ENCODE measurements at regions not wholly inside any gene's neighbourhood (a gene's known extent, or its start where the extent isn't known, plus 50 kb on each side); places are given as distances from the start of the nearest gene placed in this dataset.

- DNase-seq (ENCODE audit: low spot score) = no peak
- no peak for TF ChIP-seq CTCF (IDR thresholded peaks at IDR 0.05; ENCODE audit: extremely low read depth, missing control alignments)
Measured at GRCh38 chrX:3231766-3232165, 114.7 kb downstream of the MXRA5 start.

GRCh38 chrX:3230496-3230895, 116.0 kb downstream of the MXRA5 start:
- no peak for TF ChIP-seq CTCF (IDR thresholded peaks at IDR 0.05; ENCODE audit: extremely low read depth, missing control alignments)
- no peak for DNase-seq (ENCODE audit: low spot score)

GRCh38 chrX:3227526-3227925, 118.9 kb downstream of the MXRA5 start:
- no peak for DNase-seq (ENCODE audit: low spot score)
- TF ChIP-seq CTCF (IDR thresholded peaks at IDR 0.05; ENCODE audit: extremely low read depth, missing control alignments) = no peak

DNA sequence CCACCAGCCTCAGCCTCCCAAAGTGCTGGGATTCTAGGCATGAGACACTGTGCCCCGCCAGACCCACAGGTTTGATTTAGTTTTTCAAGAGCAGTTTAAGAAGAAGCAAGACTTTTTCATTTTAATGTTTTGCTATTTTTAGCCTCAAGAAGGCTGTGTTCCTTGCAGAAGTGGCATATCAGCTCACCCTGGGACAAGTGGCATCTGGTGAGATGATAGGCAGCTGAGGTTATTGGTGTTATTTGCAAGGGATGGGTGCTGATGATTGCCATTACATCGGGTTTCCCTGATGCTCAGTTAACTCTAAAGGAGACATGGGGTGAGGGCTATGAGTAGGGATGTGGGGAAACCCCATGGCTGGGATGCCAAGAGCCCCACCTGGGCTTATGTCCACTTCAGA, 120.4 kb downstream of the MXRA5 start:
- DNase-seq (ENCODE audit: low spot score) = no peak
- TF ChIP-seq CTCF (IDR thresholded peaks at IDR 0.05; ENCODE audit: extremely low read depth, missing control alignments) = no peak

DNA sequence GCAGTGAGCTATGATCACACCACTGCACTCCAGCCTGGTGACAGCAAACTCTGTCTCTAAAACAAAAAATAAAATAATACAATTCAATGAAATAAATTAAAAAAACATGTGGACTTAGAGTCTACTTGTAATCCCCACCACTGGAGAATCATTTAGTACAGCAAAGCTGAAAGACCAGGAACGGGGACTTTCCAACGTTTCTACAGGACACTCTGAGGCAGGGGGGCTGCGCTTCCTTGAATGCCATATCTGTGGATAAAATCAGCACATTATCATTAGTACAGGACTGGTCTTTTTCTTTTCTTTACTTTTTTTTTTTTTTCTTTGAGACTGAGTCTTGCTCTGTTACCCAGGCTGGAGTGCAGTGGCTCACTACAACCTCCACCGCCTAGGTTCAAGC, 124.8 kb downstream of the MXRA5 start:
- no peak for TF ChIP-seq CTCF (IDR thresholded peaks at IDR 0.05; ENCODE audit: extremely low read depth, missing control alignments)
- no peak for DNase-seq (ENCODE audit: low spot score)

DNA sequence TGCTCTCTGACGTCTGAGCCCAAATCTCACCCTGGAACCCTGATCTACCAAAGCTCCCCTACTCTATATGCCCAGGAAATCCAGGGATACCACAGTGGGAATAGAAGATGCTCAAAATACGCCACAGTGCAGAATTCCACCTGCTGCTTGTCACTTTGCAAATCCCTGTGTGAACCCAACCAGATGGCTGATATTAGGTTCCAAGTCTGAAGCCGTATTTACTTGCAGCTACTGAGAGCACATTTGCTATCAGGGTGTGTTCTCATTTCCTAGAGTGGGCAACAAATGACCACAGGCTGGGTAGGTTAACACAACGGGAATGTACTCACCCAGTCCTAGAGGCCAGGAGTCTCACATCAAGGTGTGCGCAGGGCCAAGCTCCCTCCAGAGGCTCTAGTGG, 126.8 kb downstream of the MXRA5 start:
- no peak for TF ChIP-seq CTCF (IDR thresholded peaks at IDR 0.05; ENCODE audit: extremely low read depth, missing control alignments)
- DNase-seq (ENCODE audit: low spot score) = no peak

- no peak for TF ChIP-seq CTCF (IDR thresholded peaks at IDR 0.05; ENCODE audit: extremely low read depth, missing control alignments)
- DNase-seq (ENCODE audit: low spot score) = no peak
Measured at GRCh38 chrX:3219231-3219630, 127.2 kb downstream of the MXRA5 start.

All from GM20000 (cell line).